IMR-90 (cell line): ENCODE measurements at regions not wholly inside any gene's neighbourhood (a gene's known extent, or its start where the extent isn't known, plus 50 kb on each side); places are given as distances from the start of the nearest gene placed in this dataset.

Source experiments
- ATAC-seq: fragments of 200-7000 bp; cut with Tn5 transposase; 2 replicates; pipeline ENCODE4 v1.9.1; 2020; ENCODE audit warnings: low read depth, mild to moderate bottlenecking, moderate library complexity
- BruUV-seq: library from RNA; stranded (reverse); fragments of 400-500 nt; replicated peaks from 2 replicates; lab custom pipeline; 2021; lab: Mats Ljungman, UMichigan
- CTCF ChIA-PET: fragments of 300-600 bp; formaldehyde crosslinking; extraction: SDS; loops from one replicate; lab custom pipeline; 2021; ENCODE audit warnings: antibody characterized with exemption; lab: Yijun Ruan, JAX
- POLR2A ChIA-PET: fragments of 300-600 bp; sonication (Branson Sonifier 250); formaldehyde crosslinking; loops from one replicate; lab custom pipeline; 2022; ENCODE audit warnings: antibody characterized with exemption; ENCODE audit not compliant: unreplicated experiment; lab: Charles Lee
- DNase-seq: peaks from one replicate; pipeline ENCODE4 v3.0.0; 2013
- H2AFZ ChIP-seq: replicated peaks from 2 replicates; pipeline ENCODE3; 2013; ENCODE audit warnings: low read length, mild to moderate bottlenecking; ENCODE audit not compliant: poor library complexity
- H2AK5ac ChIP-seq: 2 replicates; pipeline ENCODE4 v1.6.1; 2013; ENCODE audit warnings: low read depth, low read length, inconsistent platforms
- H2AK9ac ChIP-seq: replicated peaks from 2 replicates; pipeline ENCODE3; 2013; ENCODE audit warnings: mild to moderate bottlenecking, low read depth, low read length, moderate library complexity; ENCODE audit not compliant: poor library complexity
- H2BK120ac ChIP-seq: 2 replicates; pipeline ENCODE4 v1.6.1; 2013; ENCODE audit warnings: low read depth, low read length, inconsistent platforms
- H2BK15ac ChIP-seq: 3 replicates; pipeline ENCODE4 v1.6.1; 2013; ENCODE audit warnings: low read depth, low read length, inconsistent platforms
- H2BK20ac ChIP-seq: 2 replicates; pipeline ENCODE4 v1.6.1; 2013; ENCODE audit warnings: low read depth, mild to moderate bottlenecking, inconsistent platforms, low read length, moderate library complexity
- H2BK5ac ChIP-seq: 2 replicates; pipeline ENCODE4 v1.6.1; 2013; ENCODE audit warnings: mild to moderate bottlenecking, low read depth, low read length, inconsistent platforms; ENCODE audit not compliant: poor library complexity, severe bottlenecking
- H3K14ac ChIP-seq: replicated peaks from 2 replicates; pipeline ENCODE4 v1.6.1; 2013; ENCODE audit warnings: low read depth, low read length, inconsistent platforms
- H3K18ac ChIP-seq: 2 replicates; pipeline ENCODE4 v1.6.1; 2013; ENCODE audit warnings: low read depth, low read length, control low read depth
- H3K23ac ChIP-seq: 2 replicates; pipeline ENCODE4 v1.6.1; 2013; ENCODE audit warnings: low read depth, low read length, inconsistent platforms
- H3K27ac ChIP-seq: 2 replicates; pipeline ENCODE4 v1.5.1; 2013; ENCODE audit warnings: mild to moderate bottlenecking, control low read depth, low read length; ENCODE audit not compliant: insufficient read depth
- H3K27me3 ChIP-seq: 2 replicates; pipeline ENCODE4 v1.6.1; 2013; ENCODE audit warnings: low read length; ENCODE audit not compliant: control insufficient read depth, insufficient read depth
- H3K36me3 ChIP-seq: 2 replicates; pipeline ENCODE4 v1.6.1; 2013; ENCODE audit warnings: low read length, mixed read lengths; ENCODE audit not compliant: control insufficient read depth, insufficient read depth
- H3K4ac ChIP-seq: 2 replicates; pipeline ENCODE4 v1.6.1; 2013; ENCODE audit warnings: low read depth, low read length, inconsistent platforms
- H3K4me1 ChIP-seq: 2 replicates; pipeline ENCODE4 v1.6.1; 2013; ENCODE audit warnings: low read length, mixed read lengths; ENCODE audit not compliant: control insufficient read depth, insufficient read depth
- H3K4me2 ChIP-seq: 2 replicates; pipeline ENCODE4 v1.6.1; 2013; ENCODE audit warnings: low read depth, mild to moderate bottlenecking, control low read depth, low read length, moderate library complexity
- H3K4me3 ChIP-seq: 2 replicates; pipeline ENCODE4 v1.5.1; 2013; ENCODE audit warnings: low read depth, mild to moderate bottlenecking, control low read depth, low read length, moderate library complexity; ENCODE audit not compliant: insufficient read depth
- H3K56ac ChIP-seq: 2 replicates; pipeline ENCODE4 v1.6.1; 2013; ENCODE audit warnings: low read length, inconsistent platforms; ENCODE audit not compliant: insufficient read depth; ENCODE audit errors: extremely low read depth
- H3K79me1 ChIP-seq, 2 experiments: 2 replicates each; pipeline ENCODE4 v1.6.1; 2013; ENCODE audit warnings: low read length in 2 of 2, inconsistent platforms in 1 of 2, low read depth in 1 of 2
- H3K9ac ChIP-seq: 2 replicates; pipeline ENCODE4 v1.6.1; 2013; ENCODE audit warnings: low read depth, low read length, control low read depth
- H3K9me1 ChIP-seq: 2 replicates; pipeline ENCODE4 v1.6.1; 2013; ENCODE audit warnings: low read length, inconsistent platforms; ENCODE audit not compliant: insufficient read depth
- H3K9me3 ChIP-seq: 2 replicates; pipeline ENCODE4 v1.6.1; 2013; ENCODE audit warnings: low read length; ENCODE audit not compliant: control insufficient read depth, insufficient read depth
- H4K20me1 ChIP-seq: 2 replicates; pipeline ENCODE4 v1.6.1; 2013; ENCODE audit warnings: low read length, inconsistent platforms; ENCODE audit not compliant: insufficient read depth
- H4K5ac ChIP-seq: 2 replicates; pipeline ENCODE4 v1.6.1; 2013; ENCODE audit warnings: mild to moderate bottlenecking, low read depth, low read length, control low read depth
- H4K8ac ChIP-seq, 2 experiments: 2 replicates each; pipeline ENCODE4 v1.6.1; 2013; ENCODE audit warnings: low read depth in 2 of 2, low read length in 2 of 2, control low read depth in 1 of 2, inconsistent platforms in 1 of 2
- H4K91ac ChIP-seq: 2 replicates; pipeline ENCODE4 v1.6.1; 2013; ENCODE audit warnings: low read depth, low read length, inconsistent platforms; ENCODE audit not compliant: insufficient read depth
- BHLHE40 ChIP-seq: fragments of 150-350 bp; IDR thresholded peaks from 2 replicates; pipeline ENCODE4 v1.6.1; 2016; ENCODE audit warnings: mild to moderate bottlenecking, low read depth, low read length
- CHD1 ChIP-seq: IDR thresholded peaks from 2 replicates; pipeline ENCODE4 v1.6.1; 2012; ENCODE audit warnings: low read depth, low read length, improper control_type of control experiment
- ELK1 ChIP-seq: fragments of 150-350 bp; IDR thresholded peaks from 2 replicates; pipeline ENCODE4 v1.6.1; 2016; ENCODE audit warnings: low read depth, mild to moderate bottlenecking, low read length, moderate library complexity, borderline replicate concordance
- MAFK ChIP-seq: IDR thresholded peaks from 2 replicates; pipeline ENCODE4 v1.6.1; 2012; ENCODE audit warnings: low read depth, low read length, improper control_type of control experiment
- MXI1 ChIP-seq: IDR thresholded peaks from 2 replicates; pipeline ENCODE4 v1.6.1; 2012; ENCODE audit warnings: low read depth, mild to moderate bottlenecking, low read length, moderate library complexity, borderline replicate concordance
- NFE2L2 ChIP-seq: fragments of 150-350 bp; IDR thresholded peaks from 2 replicates; pipeline ENCODE4 v1.6.1; 2016; ENCODE audit warnings: low read depth, mild to moderate bottlenecking, low read length
- POLR2A ChIP-seq: IDR thresholded peaks from 2 replicates; pipeline ENCODE4 v1.6.1; 2012; ENCODE audit warnings: mild to moderate bottlenecking, low read depth, low read length
- RAD21 ChIP-seq: IDR thresholded peaks from 2 replicates; pipeline ENCODE4 v1.6.1; 2012; ENCODE audit warnings: low read length, improper control_type of control experiment
- RCOR1 ChIP-seq: IDR thresholded peaks from 2 replicates; pipeline ENCODE4 v1.6.1; 2012; ENCODE audit warnings: mild to moderate bottlenecking, low read length, improper control_type of control experiment; ENCODE audit not compliant: insufficient replicate concordance
- RFX5 ChIP-seq: IDR thresholded peaks from 2 replicates; pipeline ENCODE4 v1.8.0; 2012; ENCODE audit warnings: low read depth, mild to moderate bottlenecking, low read length, moderate library complexity
- SMC3 ChIP-seq: fragments of 150-350 bp; IDR thresholded peaks from 2 replicates; pipeline ENCODE4 v1.6.1; 2016; ENCODE audit warnings: low read depth, mild to moderate bottlenecking, antibody characterized with exemption, low read length, moderate library complexity
- USF2 ChIP-seq: fragments of 150-350 bp; IDR thresholded peaks from 2 replicates; pipeline ENCODE4 v1.6.1; 2017; ENCODE audit warnings: mild to moderate bottlenecking, antibody characterized with exemption, low read length, low read depth
- WGBS, 2 experiments: methylation state at CpG; one replicate each; pipeline versions ENCODE4 v1.1.5 to v1.1.7; 2013; ENCODE audit warnings: missing lambda C conversion rate in 2 of 2; ENCODE audit not compliant: insufficient read length in 1 of 2; ENCODE audit errors: extremely low coverage in 2 of 2; 5-methylcytosine and 5-hydroxymethylcytosine counted together
- dilution Hi-C: fragments of 300-500 bp; cut with HindIII; formaldehyde crosslinking; loops from one replicate; pipeline ENCODE4 v1.14.3; 2018; ENCODE audit warnings: low sequenced_read_pairs; ENCODE audit not compliant: unreplicated experiment
- in situ Hi-C: fragments of 300-500 bp; cut with MboI; formaldehyde crosslinking; loops from 3 replicates; pipeline ENCODE4 v1.14.3; 2019; ENCODE audit warnings: low sequenced_read_pairs, inconsistent platforms, mixed read lengths
- intact Hi-C: fragments of 100-400 bp; cut with micrococcal nuclease; formaldehyde crosslinking; loops from 2 replicates; pipeline ENCODE4 v1.10.0; 2022
- TF ChIP-seq, protein P1 (sequence below): conservative IDR thresholded peaks from 2 replicates; pipeline ENCODE4 v1.5.1; 2012; ENCODE audit warnings: mild to moderate bottlenecking, low read depth, low read length, improper control_type of control experiment

DNA sequence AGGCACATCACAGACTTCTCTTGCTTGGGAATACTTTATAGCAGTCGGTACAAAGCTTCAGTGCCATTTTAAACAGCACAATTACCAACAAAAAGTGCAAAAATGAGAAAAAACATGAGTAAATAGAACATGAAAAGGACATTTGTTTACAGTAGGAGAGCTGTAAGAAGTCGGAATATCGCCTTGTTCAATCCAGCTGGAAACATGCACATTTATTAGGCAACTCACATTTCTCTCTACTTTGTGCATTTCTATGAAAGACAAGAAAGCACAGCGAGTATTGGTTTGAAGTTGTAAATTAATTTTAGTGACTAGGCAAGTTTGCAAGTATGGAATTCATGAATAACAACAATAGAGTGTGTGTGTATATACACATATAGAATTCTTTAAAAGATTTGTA is 484.7 kb downstream of the DACH1 start:
- no peak overlapping the region for H2AFZ ChIP-seq
- BruUV-seq = no TSS peak

More for the DNA sequence above, 484.7 kb downstream of the DACH1 start:
- Histone ChIP-seq H3K27ac (no peak overlapping the region), H3K56ac (no peak overlapping the region), H3K9me3 (no peaks in the 10 kb centered on the region), H4K91ac (no peak overlapping the region), H3K9me1 (no peaks in the 10 kb centered on the region), H3K4me1 (no peaks in the 10 kb centered on the region), H2BK120ac (no peak overlapping the region), H3K27me3 (no peaks in the 10 kb centered on the region), H2AK9ac (no peak overlapping the region), H2BK5ac (no peak overlapping the region), H2BK15ac (no peak overlapping the region), H3K4me2 (no peak overlapping the region), H4K20me1 (no peaks in the 10 kb centered on the region), H4K8ac (no peak overlapping the region), H2BK20ac (no peak overlapping the region), H3K9ac (no peak overlapping the region), H3K23ac (no peak overlapping the region), H3K14ac (no peak overlapping the region), H2AK5ac (no peak overlapping the region), H3K36me3 (no peaks in the 10 kb centered on the region), H3K4me3 (no peak overlapping the region), H4K5ac (no peak overlapping the region), H3K79me1 (no peaks in the 10 kb centered on the region), H3K4ac (no peak overlapping the region), H3K18ac (no peak overlapping the region)
- ChIA-PET POLR2A (no interaction called here), CTCF (no interaction called here)
- in situ Hi-C loops (loop anchor here (25.0 kb wide), 1 partner anchor 95 kb away; no protein-coding TSS in a partner anchor), dilution Hi-C loops (no loop called here), intact Hi-C loops (no loop called here)
- no CpG with 5 or more reads among the region's 4 CpGs for WGBS, 2 experiments
- ATAC-seq (no peak), DNase-seq (no peak)
- TF ChIP-seq, protein P1, sequence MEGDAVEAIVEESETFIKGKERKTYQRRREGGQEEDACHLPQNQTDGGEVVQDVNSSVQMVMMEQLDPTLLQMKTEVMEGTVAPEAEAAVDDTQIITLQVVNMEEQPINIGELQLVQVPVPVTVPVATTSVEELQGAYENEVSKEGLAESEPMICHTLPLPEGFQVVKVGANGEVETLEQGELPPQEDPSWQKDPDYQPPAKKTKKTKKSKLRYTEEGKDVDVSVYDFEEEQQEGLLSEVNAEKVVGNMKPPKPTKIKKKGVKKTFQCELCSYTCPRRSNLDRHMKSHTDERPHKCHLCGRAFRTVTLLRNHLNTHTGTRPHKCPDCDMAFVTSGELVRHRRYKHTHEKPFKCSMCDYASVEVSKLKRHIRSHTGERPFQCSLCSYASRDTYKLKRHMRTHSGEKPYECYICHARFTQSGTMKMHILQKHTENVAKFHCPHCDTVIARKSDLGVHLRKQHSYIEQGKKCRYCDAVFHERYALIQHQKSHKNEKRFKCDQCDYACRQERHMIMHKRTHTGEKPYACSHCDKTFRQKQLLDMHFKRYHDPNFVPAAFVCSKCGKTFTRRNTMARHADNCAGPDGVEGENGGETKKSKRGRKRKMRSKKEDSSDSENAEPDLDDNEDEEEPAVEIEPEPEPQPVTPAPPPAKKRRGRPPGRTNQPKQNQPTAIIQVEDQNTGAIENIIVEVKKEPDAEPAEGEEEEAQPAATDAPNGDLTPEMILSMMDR = no peak
- no peak for TF ChIP-seq NFE2L2
- TF ChIP-seq RFX5 = no peak
- no peak for TF ChIP-seq POLR2A
- TF ChIP-seq BHLHE40 = no peak
- no peak for TF ChIP-seq ELK1
- no peak for TF ChIP-seq RCOR1
- no peak for TF ChIP-seq CHD1
- TF ChIP-seq USF2 = no peak
- no peak for TF ChIP-seq MAFK
- no peak for TF ChIP-seq SMC3
- TF ChIP-seq MXI1 = no peak
- TF ChIP-seq RAD21 = no peak
